T-cell (primary cell): ENCODE measurements at regions not wholly inside any gene's neighbourhood (a gene's known extent, or its start where the extent isn't known, plus 50 kb on each side); places are given as distances from the start of the nearest gene placed in this dataset.

ENCODE experiments used
- ATAC-seq, 4 experiments: fragments of 200-7000 bp in 3 of 4; fragments of 150-1000 bp in 1 of 4; cut with Tn5 transposase; replicated peaks in 1 of 4; 1 replicate in 3 of 4; 2 replicates in 1 of 4; pipeline ENCODE4 v1.10.0; 2021; ENCODE audit warnings: moderate library complexity in 3 of 4, mild to moderate bottlenecking in 2 of 4, moderate number of reproducible peaks in 1 of 4
- CTCF ChIA-PET, 2 donors: fragments of 300-600 bp; sonication (Branson Sonifier 250); formaldehyde crosslinking; loops; one replicate each; lab custom pipeline; 2022; ENCODE audit warnings: antibody characterized with exemption in 2 of 2; lab: Charles Lee
- POLR2A ChIA-PET, 2 donors: fragments of 300-600 bp; sonication (Branson Sonifier 250); formaldehyde crosslinking; loops; one replicate each; lab custom pipeline; 2022; ENCODE audit warnings: antibody characterized with exemption in 2 of 2; lab: Charles Lee
- DNase-seq, 35 experiments: peaks; one replicate each; pipeline versions ENCODE4 v3.0.0 to v3.0.0-alpha.2; 2013 to 2023
- H3K27ac ChIP-seq: one replicate; pipeline ENCODE4 v1.5.1; 2013; ENCODE audit warnings: low read length
- H3K27me3 ChIP-seq, 2 experiments: replicated peaks in 1 of 2; 1 replicate in 1 of 2; 2 replicates in 1 of 2; pipeline versions ENCODE4 v1.6.1 to v1.7.0; 2013; ENCODE audit warnings: low read length in 1 of 2, mixed read lengths in 1 of 2; ENCODE audit not compliant: control insufficient read depth in 2 of 2, insufficient read depth in 2 of 2; ENCODE audit errors: extremely low read depth in 1 of 2
- H3K36me3 ChIP-seq, 2 donors: 1 replicate in 1 of 2; 2 replicates in 1 of 2; pipeline versions ENCODE4 v1.6.1 to v1.7.0; 2013; ENCODE audit warnings: low read length in 1 of 2; ENCODE audit not compliant: control insufficient read depth in 2 of 2, insufficient read depth in 1 of 2; ENCODE audit errors: extremely low read depth in 1 of 2
- H3K4me1 ChIP-seq, 2 experiments: 1 replicate in 1 of 2; 2 replicates in 1 of 2; pipeline versions ENCODE4 v1.6.1 to v1.7.0; 2013; ENCODE audit warnings: low read length in 2 of 2, mixed read lengths in 1 of 2; ENCODE audit not compliant: insufficient read depth in 2 of 2, control insufficient read depth in 1 of 2; ENCODE audit errors: extremely low read depth in 1 of 2
- H3K4me3 ChIP-seq, 2 donors: 1 replicate in 1 of 2; 2 replicates in 1 of 2; pipeline versions ENCODE4 v1.5.1 to v1.7.0; 2013; ENCODE audit warnings: mild to moderate bottlenecking in 2 of 2, low read length in 1 of 2, moderate library complexity in 1 of 2; ENCODE audit not compliant: control insufficient read depth in 1 of 2; ENCODE audit errors: extremely low read depth in 1 of 2
- H3K9me3 ChIP-seq: 2 replicates; pipeline ENCODE4 v1.7.0; 2013
- H3K27ac Mint-ChIP-seq, 2 donors: one replicate each; pipeline ENCODE4 v1.8.0; 2020 to 2021; ENCODE audit warnings: mild to moderate bottlenecking in 2 of 2, mixed read lengths in 2 of 2
- H3K27me3 Mint-ChIP-seq, 2 donors: one replicate each; pipeline ENCODE4 v1.8.0; 2021 to 2022; ENCODE audit warnings: mixed read lengths in 2 of 2
- H3K36me3 Mint-ChIP-seq: one replicate; pipeline ENCODE4 v1.8.0; 2021; ENCODE audit warnings: mixed read lengths
- H3K4me1 Mint-ChIP-seq, 3 donors: one replicate each; pipeline ENCODE4 v1.8.0; 2020 to 2022; ENCODE audit warnings: mixed read lengths in 3 of 3, mild to moderate bottlenecking in 1 of 3
- H3K4me3 Mint-ChIP-seq, 3 donors: one replicate each; pipeline ENCODE4 v1.8.0; 2020 to 2022; ENCODE audit warnings: mild to moderate bottlenecking in 3 of 3, mixed read lengths in 3 of 3, moderate library complexity in 3 of 3
- H3K9me3 Mint-ChIP-seq, 3 donors: one replicate each; pipeline ENCODE4 v1.8.0; 2020 to 2022; ENCODE audit warnings: mixed read lengths in 3 of 3
- WGBS: methylation state at CpG from one replicate; pipeline ENCODE4 v1.1.5; 2013; ENCODE audit warnings: missing lambda C conversion rate; ENCODE audit not compliant: insufficient coverage; 5-methylcytosine and 5-hydroxymethylcytosine counted together

GRCh38 chr2:61632276-61633169, 94.4 kb upstream of the XPO1 start:
- Mint-ChIP-seq H3K36me3 (no peaks in the 10 kb centered on the region), H3K4me1 (no peaks in the 10 kb centered on the region), H3K27me3 (no peaks in the 10 kb centered on the region), H3K9me3 (no peaks in the 10 kb centered on the region), H3K4me3 (no peak overlapping the region), H3K27ac (no peak overlapping the region)
- CTCF ChIA-PET = interaction anchor here in 1 of 2 donors (0.6 kb wide), 1 partner anchor 24 kb away, joined by 3 read pairs; no protein-coding TSS in a partner anchor
- no peaks in the 10 kb centered on the region for H3K4me1 ChIP-seq
- no peaks in the 10 kb centered on the region for H3K36me3 ChIP-seq
- ATAC-seq = no peak
- no peak overlapping the region for H3K4me3 ChIP-seq
- peaks cover 0 to 7% of the 10 kb centered on the region in 2 experiments for H3K27me3 ChIP-seq
- H3K9me3 ChIP-seq = no peaks in the 10 kb centered on the region
- POLR2A ChIA-PET = no interaction called here
- no peak overlapping the region for H3K27ac ChIP-seq
- 96% methylated on average over 6 of the region's 17 CpGs for WGBS
- no peak for DNase-seq

- 100% methylated on average over 1 of the region's 2 CpGs for WGBS
- H3K9me3 Mint-ChIP-seq = no peaks in the 10 kb centered on the region
- Histone ChIP-seq H3K4me1 (no peaks in the 10 kb centered on the region), H3K9me3 (no peaks in the 10 kb centered on the region), H3K27me3 (peaks cover 0 to 7% of the 10 kb centered on the region in 2 experiments), H3K36me3 (no peaks in the 10 kb centered on the region), H3K27ac (no peak overlapping the region), H3K4me3 (no peak overlapping the region)
- DNase-seq = no peak
- no peaks in the 10 kb centered on the region for H3K27me3 Mint-ChIP-seq
- H3K4me3 Mint-ChIP-seq = no peak overlapping the region
- H3K4me1 Mint-ChIP-seq = no peaks in the 10 kb centered on the region
- no peak for ATAC-seq
- POLR2A ChIA-PET = no interaction called here
- no peak overlapping the region for H3K27ac Mint-ChIP-seq
- CTCF ChIA-PET = no interaction called here
- no peaks in the 10 kb centered on the region for H3K36me3 Mint-ChIP-seq
Measured at GRCh38 chr2:61631321-61631720, 93.2 kb upstream of the XPO1 start.

- Mint-ChIP-seq H3K27me3 (no peaks in the 10 kb centered on the region), H3K4me3 (no peak overlapping the region), H3K4me1 (no peaks in the 10 kb centered on the region), H3K27ac (no peak overlapping the region), H3K9me3 (no peaks in the 10 kb centered on the region), H3K36me3 (no peaks in the 10 kb centered on the region)
- no CpG with 5 or more reads among the region's 1 CpG for WGBS
- H3K36me3 ChIP-seq = no peaks in the 10 kb centered on the region
- CTCF ChIA-PET = interaction anchor here in 1 of 2 donors (0.6 kb wide), 1 partner anchor 918 kb away, joined by 3 read pairs; no protein-coding TSS in a partner anchor
- ATAC-seq (no peak), DNase-seq (no peak)
- no peaks in the 10 kb centered on the region for H3K9me3 ChIP-seq
- peaks cover 0 to 2% of the 10 kb centered on the region in 2 experiments for H3K27me3 ChIP-seq
- POLR2A ChIA-PET = no interaction called here
- H3K4me1 ChIP-seq = no peaks in the 10 kb centered on the region
- H3K27ac ChIP-seq = no peak overlapping the region
- H3K4me3 ChIP-seq = no peak overlapping the region
Measured at GRCh38 chr2:61626827-61627226, 88.7 kb upstream of the XPO1 start.

GRCh38 chr2:61623747-61624146, 85.6 kb upstream of the XPO1 start:
- ATAC-seq (no peak), DNase-seq (no peak)
- Histone ChIP-seq H3K27me3 (peaks cover 0 to under 1% of the 10 kb centered on the region in 2 experiments), H3K9me3 (no peaks in the 10 kb centered on the region), H3K27ac (no peak overlapping the region), H3K4me3 (no peak overlapping the region), H3K4me1 (no peaks in the 10 kb centered on the region), H3K36me3 (no peaks in the 10 kb centered on the region)
- Mint-ChIP-seq H3K4me1 (no peaks in the 10 kb centered on the region), H3K36me3 (no peaks in the 10 kb centered on the region), H3K27me3 (no peaks in the 10 kb centered on the region), H3K4me3 (no peak overlapping the region), H3K27ac (no peak overlapping the region), H3K9me3 (no peaks in the 10 kb centered on the region)
- CTCF ChIA-PET = no interaction called here
- POLR2A ChIA-PET = interaction anchor here in 1 of 2 donors (0.6 kb wide), 1 partner anchor 1773 kb away, joined by 3 read pairs; no protein-coding TSS in a partner anchor
- no CpG with 5 or more reads among the region's 5 CpGs for WGBS

GRCh38 chr2:61620244-61621159, 82.3 kb upstream of the XPO1 start:
- WGBS = 43% methylated on average over 2 of the region's 6 CpGs
- H3K4me3 Mint-ChIP-seq = no peak overlapping the region
- Histone ChIP-seq H3K9me3 (no peaks in the 10 kb centered on the region), H3K36me3 (no peaks in the 10 kb centered on the region), H3K27ac (no peak overlapping the region), H3K27me3 (no peaks in the 10 kb centered on the region), H3K4me1 (no peaks in the 10 kb centered on the region), H3K4me3 (no peak overlapping the region)
- DNase-seq (no peak), ATAC-seq (no peak)
- no peaks in the 10 kb centered on the region for H3K36me3 Mint-ChIP-seq
- POLR2A ChIA-PET = no interaction called here
- H3K27ac Mint-ChIP-seq = no peak overlapping the region
- H3K27me3 Mint-ChIP-seq = no peaks in the 10 kb centered on the region
- H3K4me1 Mint-ChIP-seq = no peaks in the 10 kb centered on the region
- H3K9me3 Mint-ChIP-seq = no peaks in the 10 kb centered on the region
- CTCF ChIA-PET = no interaction called here

DNA sequence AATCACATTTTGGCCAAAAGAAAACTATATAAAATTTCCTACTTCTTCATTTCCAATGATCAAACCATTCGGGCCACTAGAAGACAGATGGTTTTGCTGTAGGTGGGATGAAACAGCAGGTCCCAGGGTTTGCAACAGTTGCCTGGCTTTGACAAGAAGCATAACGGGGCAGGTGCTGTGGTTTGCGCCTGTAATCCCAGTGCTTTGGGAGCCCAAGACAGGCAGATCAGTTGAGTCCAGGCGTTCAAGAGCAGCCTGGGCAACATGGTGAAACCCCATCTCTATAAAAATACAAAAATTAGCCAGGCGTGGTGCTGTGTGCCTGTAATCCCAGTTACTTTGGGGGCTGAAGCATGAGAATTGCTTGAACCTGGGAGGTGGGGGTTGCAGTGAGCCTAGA, 81.4 kb upstream of the XPO1 start:
- CTCF ChIA-PET = no interaction called here
- Histone ChIP-seq H3K4me3 (no peak overlapping the region), H3K4me1 (no peaks in the 10 kb centered on the region), H3K27ac (no peak overlapping the region), H3K27me3 (no peaks in the 10 kb centered on the region), H3K36me3 (no peaks in the 10 kb centered on the region), H3K9me3 (no peaks in the 10 kb centered on the region)
- H3K27me3 Mint-ChIP-seq = no peaks in the 10 kb centered on the region
- no peaks in the 10 kb centered on the region for H3K4me1 Mint-ChIP-seq
- H3K27ac Mint-ChIP-seq = no peak overlapping the region
- POLR2A ChIA-PET = interaction anchor here in 1 of 2 donors (0.9 kb wide), 1 partner anchor 55 kb away, joined by 4 read pairs; no protein-coding TSS in a partner anchor
- no peaks in the 10 kb centered on the region for H3K9me3 Mint-ChIP-seq
- ATAC-seq (no peak), DNase-seq (no peak)
- WGBS = 80% methylated on average over 1 of the region's 5 CpGs
- H3K36me3 Mint-ChIP-seq = no peaks in the 10 kb centered on the region
- H3K4me3 Mint-ChIP-seq = no peak overlapping the region
